Lower leg skin (tissue), 4 donors: ENCODE measurements at regions not wholly inside any gene's neighbourhood (a gene's known extent, or its start where the extent isn't known, plus 50 kb on each side); places are given as distances from the start of the nearest gene placed in this dataset.

Experiments used
- DNase-seq, 2 donors: peaks; one replicate each; pipeline ENCODE4 v3.0.0-alpha.2; 2019; ENCODE audit warnings: low spot score in 2 of 2
- H3K4me3 ChIP-seq: fragments of 200-600 bp; sonication (generic); 2 replicates; pipeline ENCODE4 v1.5.1; 2017; ENCODE audit warnings: mild to moderate bottlenecking, low read depth; ENCODE audit not compliant: poor library complexity, severe bottlenecking
- CTCF ChIP-seq, 3 donors: fragments of 450-650 bp; IDR thresholded peaks; one replicate each; pipeline ENCODE4 v1.5.1; 2016; ENCODE audit warnings: antibody characterized with exemption in 3 of 3, mild to moderate bottlenecking in 3 of 3, moderate library complexity in 2 of 3
- POLR2A ChIP-seq, 2 donors: fragments of 450-650 bp; IDR thresholded peaks; one replicate each; pipeline ENCODE4 v1.6.1; 2016 to 2017; ENCODE audit warnings: antibody characterized with exemption in 2 of 2, mild to moderate bottlenecking in 1 of 2, moderate library complexity in 1 of 2
- WGBS, 2 donors: methylation state at CpG; one replicate each; pipeline ENCODE4 v1.1.5; 2018; 5-methylcytosine and 5-hydroxymethylcytosine counted together
- intact Hi-C: fragments of 100-400 bp; cut with DNase I; formaldehyde crosslinking; loops from one replicate; pipeline ENCODE4 v1.15.0; 2023; ENCODE audit warnings: low total_unique reads

- H3K4me3 ChIP-seq = no peak overlapping the region
- TF ChIP-seq POLR2A (IDR thresholded peaks at IDR 0.05) (no peak), CTCF (IDR thresholded peaks at IDR 0.05) (no peak)
- DNase-seq = no peak
- WGBS, 2 donors = 67 to 81% methylated on average over 1 of the region's 1 CpG
- intact Hi-C loops = no loop called here
These were observed 180.3 kb downstream of the SLITRK1 start for GRCh38 chr13:83702021-83702420.

DNA sequence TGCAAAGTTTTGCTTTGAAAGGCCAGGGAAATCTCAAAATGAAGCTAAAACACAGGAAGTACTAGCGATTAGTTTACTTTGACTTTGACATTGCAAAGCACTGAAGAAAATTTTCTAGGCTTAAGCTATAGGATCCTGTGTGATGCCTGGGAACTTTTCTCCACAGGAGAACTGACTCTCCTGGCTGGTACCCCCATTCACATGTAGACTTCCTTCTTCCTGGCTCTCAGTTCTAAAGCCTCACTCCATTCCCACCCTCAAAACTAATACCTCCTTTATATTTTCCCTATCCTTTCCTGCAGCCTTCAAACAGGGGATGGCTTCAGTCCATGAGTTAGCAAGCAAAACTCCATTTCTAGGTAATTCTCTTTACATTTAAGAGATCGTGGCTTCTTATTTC lies 189.5 kb downstream of the SLITRK1 start:
- WGBS, 2 donors = 77 to 85% methylated on average over 2 of the region's 2 CpGs
- TF ChIP-seq CTCF (IDR thresholded peaks at IDR 0.05) = no peak
- no peak for TF ChIP-seq POLR2A (IDR thresholded peaks at IDR 0.05)
- no peak overlapping the region for H3K4me3 ChIP-seq
- DNase-seq = no peak
- intact Hi-C loops = no loop called here

DNA sequence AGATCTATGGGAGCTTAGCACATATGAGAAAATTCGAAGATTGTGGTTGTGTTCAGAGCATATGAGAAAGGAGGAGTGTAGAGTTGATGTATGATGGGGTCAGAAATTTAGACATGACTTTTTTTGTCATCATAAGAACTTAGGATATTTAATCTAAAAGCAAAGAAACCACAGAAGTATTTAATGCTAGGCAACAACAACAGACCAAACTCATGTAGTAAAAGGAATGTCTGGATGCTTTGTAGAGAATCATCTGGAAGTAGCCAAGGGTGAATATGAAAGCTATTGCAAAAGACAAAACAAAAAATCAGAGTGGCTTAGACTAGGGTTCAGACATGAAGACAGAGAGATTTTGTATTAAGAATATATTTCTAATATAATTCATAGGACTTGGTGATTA lies 190.3 kb downstream of the SLITRK1 start:
- intact Hi-C loops = no loop called here
- no peak for TF ChIP-seq CTCF (IDR thresholded peaks at IDR 0.05)
- no peak for TF ChIP-seq POLR2A (IDR thresholded peaks at IDR 0.05)
- H3K4me3 ChIP-seq = no peak overlapping the region
- WGBS, 2 donors = 70 to 80% methylated on average over 1 of the region's 1 CpG
- DNase-seq = no peak

DNA sequence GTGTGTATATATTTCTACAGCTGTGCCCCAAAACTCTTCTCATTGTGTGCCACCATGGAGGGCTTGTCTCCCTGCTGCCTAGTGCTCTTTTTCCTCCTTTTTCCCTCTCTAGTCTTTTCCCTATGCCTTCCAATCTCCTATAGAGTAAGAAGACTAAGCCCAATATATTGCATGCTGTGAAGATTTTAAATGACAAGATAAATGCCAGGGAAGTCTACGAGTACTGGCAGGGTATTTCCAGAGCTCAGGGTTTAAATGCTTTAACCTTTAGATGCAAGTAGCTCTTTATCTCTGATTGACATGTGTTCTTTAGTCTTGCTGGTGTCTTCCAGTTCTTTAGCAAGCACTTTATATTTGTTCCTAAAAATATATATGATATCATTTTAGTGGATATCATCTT lies 200.7 kb downstream of the SLITRK1 start:
- 49 to 69% methylated on average over 1 of the region's 1 CpG for WGBS, 2 donors
- intact Hi-C loops = no loop called here
- no peak for TF ChIP-seq CTCF (IDR thresholded peaks at IDR 0.05)
- no peak for TF ChIP-seq POLR2A (IDR thresholded peaks at IDR 0.05)
- no peak overlapping the region for H3K4me3 ChIP-seq
- no peak for DNase-seq

DNA sequence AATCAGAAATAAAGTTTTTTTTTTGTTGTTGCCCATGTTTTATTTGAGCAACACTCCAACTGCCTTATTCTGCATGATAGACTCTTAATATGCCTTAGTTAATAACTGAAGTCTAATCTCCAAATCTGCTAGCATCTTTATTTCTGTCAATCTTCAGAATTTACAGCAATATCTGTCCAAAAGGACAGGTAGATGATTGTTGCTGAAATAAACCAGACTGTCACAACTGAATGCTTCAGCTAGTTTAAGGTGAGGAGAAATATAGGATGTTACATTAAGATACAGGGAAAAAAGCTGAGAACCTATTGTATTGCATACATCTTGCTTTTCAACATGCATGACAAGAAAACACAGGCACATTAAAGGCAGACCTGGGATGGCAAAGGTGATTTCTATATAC lies 204.3 kb downstream of the SLITRK1 start:
- no peak for TF ChIP-seq POLR2A (IDR thresholded peaks at IDR 0.05)
- TF ChIP-seq CTCF (IDR thresholded peaks at IDR 0.05) = no peak
- no peak for DNase-seq
- intact Hi-C loops = no loop called here

GRCh38 chr13:83672612-83673011 lies 209.7 kb downstream of the SLITRK1 start:
- TF ChIP-seq CTCF (IDR thresholded peaks at IDR 0.05) = no peak
- TF ChIP-seq POLR2A (IDR thresholded peaks at IDR 0.05) = no peak
- intact Hi-C loops = no loop called here
- H3K4me3 ChIP-seq = no peak overlapping the region
- DNase-seq = no peak
- WGBS, 2 donors = 56 to 64% methylated on average over 2 of the region's 2 CpGs

More for the DNA sequence above, 204.3 kb downstream of the SLITRK1 start:
- no peak overlapping the region for H3K4me3 ChIP-seq
